HepG2 (cell line): ENCODE measurements at regions not wholly inside any gene's neighbourhood (a gene's known extent, or its start where the extent isn't known, plus 50 kb on each side); places are given as distances from the start of the nearest gene placed in this dataset.

Experiments
- CBX1 ChIP-seq: IDR thresholded peaks from one replicate; pipeline ENCODE4 v1.6.1; 2016; ENCODE audit warnings: antibody characterized with exemption, low read depth
- ESRRA ChIP-seq: sonication (generic); formaldehyde crosslinking; IDR thresholded peaks from 2 replicates; pipeline ENCODE4 v1.5.1; 2020; ENCODE audit warnings: mild to moderate bottlenecking, low read depth, missing genetic modification reagents
- FOXA1 ChIP-seq, 2 experiments: fragments of 450-650 bp in 1 of 2; sonication (generic) in 1 of 2; formaldehyde crosslinking in 1 of 2; IDR thresholded peaks; 2 replicates each; pipeline versions ENCODE4 v1.4.0 to v1.6.1; 2016 to 2020; ENCODE audit warnings: missing genetic modification reagents in 1 of 2
- GATAD2A ChIP-seq: IDR thresholded peaks from 2 replicates; pipeline ENCODE4 v1.6.1; 2016
- KDM2A ChIP-seq: sonication (generic); formaldehyde crosslinking; IDR thresholded peaks from 2 replicates; pipeline ENCODE4 v1.4.0; 2020; ENCODE audit warnings: low read depth, missing genetic modification reagents, borderline replicate concordance
- NFAT5 ChIP-seq: sonication (generic); formaldehyde crosslinking; IDR thresholded peaks from 2 replicates; pipeline ENCODE4 v1.4.0; 2020; ENCODE audit warnings: missing genetic modification reagents
- PPARG ChIP-seq: conservative IDR thresholded peaks from 2 replicates; pipeline ENCODE4 v1.6.1; 2016; ENCODE audit warnings: missing biosample characterization, missing genetic modification reagents
- SALL2 ChIP-seq: sonication (generic); formaldehyde crosslinking; IDR thresholded peaks from 2 replicates; pipeline ENCODE4 v1.8.1; 2023; ENCODE audit warnings: mild to moderate bottlenecking, missing genetic modification reagents, inconsistent platforms
- SOX13 ChIP-seq, 3 experiments: fragments of 450-650 bp in 1 of 3; sonication (generic) in 1 of 3; formaldehyde crosslinking in 1 of 3; IDR thresholded peaks in 2 of 3; conservative IDR thresholded peaks in 1 of 3; 2 replicates each; pipeline versions ENCODE4 v1.5.0 to v1.6.1; 2016 to 2020; ENCODE audit warnings: antibody characterized with exemption in 1 of 3, mild to moderate bottlenecking in 1 of 3, missing compliant biosample characterization in 1 of 3, missing genetic modification reagents in 1 of 3, moderate library complexity in 1 of 3
- STAG1 ChIP-seq: sonication (generic); formaldehyde crosslinking; IDR thresholded peaks from 2 replicates; pipeline ENCODE4 v1.4.0; 2020; ENCODE audit warnings: missing genetic modification reagents
- ZNF547 ChIP-seq: sonication (generic); formaldehyde crosslinking; IDR thresholded peaks from 2 replicates; pipeline ENCODE4 v1.5.1; 2020; ENCODE audit warnings: mild to moderate bottlenecking, missing genetic modification reagents
- ZNF710 ChIP-seq: sonication (generic); formaldehyde crosslinking; IDR thresholded peaks from 2 replicates; pipeline ENCODE4 v1.5.0; 2020; ENCODE audit warnings: mild to moderate bottlenecking, missing genetic modification reagents, borderline replicate concordance

GRCh38 chr2:158903711-158904405, 64.6 kb upstream of the TANC1 start (continued):
- TF ChIP-seq SOX13 (IDR thresholded peaks at IDR 0.05): no peak
- no peak for TF ChIP-seq SOX13 (CRISPR knock-in tag; conservative IDR thresholded peaks at IDR 0.05 in 1 of 2, IDR thresholded peaks at IDR 0.05 in 1 of 2)
- TF ChIP-seq ESRRA: no peak
- TF ChIP-seq NFAT5 (CRISPR knock-in tag): no peak
- no peak for TF ChIP-seq PPARG (CRISPR knock-in tag)
- TF ChIP-seq FOXA1 (IDR thresholded peaks at IDR 0.05): no peak
- TF ChIP-seq FOXA1 (CRISPR knock-in tag; IDR thresholded peaks at IDR 0.05): no peak
- TF ChIP-seq SALL2: no peak
- TF ChIP-seq STAG1: no peak
- no peak for TF ChIP-seq GATAD2A (CRISPR knock-in tag)
- TF ChIP-seq ZNF710: no peak
- no peak for TF ChIP-seq ZNF547 (CRISPR knock-in tag)
- no peak for TF ChIP-seq CBX1
- no peak for TF ChIP-seq KDM2A (CRISPR knock-in tag)
